GM21619 (cell line): ENCODE measurements at regions not wholly inside any gene's neighbourhood (a gene's known extent, or its start where the extent isn't known, plus 50 kb on each side); places are given as distances from the start of the nearest gene placed in this dataset.
"Not testable (repeated sequence)": the region's sequence is repeated elsewhere in the genome, so short reads cannot be mapped to it uniquely, and the experiment has no call there.

Experiments
- ATAC-seq: cut with Tn5 transposase; IDR thresholded peaks from one replicate; pipeline ENCODE4 v1.9.1; 2021; ENCODE audit not compliant: unreplicated experiment

GRCh38 chr10:9848981-9849380, 1168.7 kb upstream of the CELF2 start:
- ATAC-seq, result no peak

- ATAC-seq, result no peak
Observed at GRCh38 chr10:9850415-9850814, 1167.3 kb upstream of the CELF2 start.

- no peak for ATAC-seq
Observed at GRCh38 chr10:9851808-9852207, 1165.9 kb upstream of the CELF2 start.

GRCh38 chr10:9853405-9854355, 1164.0 kb upstream of the CELF2 start:
- no peak for ATAC-seq

GRCh38 chr10:9855451-9855850, 1162.2 kb upstream of the CELF2 start:
- not testable (repeated sequence) for ATAC-seq

GRCh38 chr10:9858816-9859215, 1158.9 kb upstream of the CELF2 start:
- ATAC-seq, result no peak

- ATAC-seq, result no peak
Observed at GRCh38 chr10:9860045-9860444, 1157.6 kb upstream of the CELF2 start.

GRCh38 chr10:9863559-9864121, 1154.0 kb upstream of the CELF2 start:
- ATAC-seq, result no peak

- ATAC-seq, result no peak
Observed at GRCh38 chr10:9868499-9868898, 1149.2 kb upstream of the CELF2 start.

GRCh38 chr10:9869205-9869604, 1148.5 kb upstream of the CELF2 start:
- ATAC-seq, result no peak

GRCh38 chr10:9869606-9870176, 1148.0 kb upstream of the CELF2 start:
- ATAC-seq, result no peak

GRCh38 chr10:9875353-9875752, 1142.3 kb upstream of the CELF2 start:
- ATAC-seq, result no peak

GRCh38 chr10:9877978-9878377, 1139.7 kb upstream of the CELF2 start:
- ATAC-seq, result no peak

GRCh38 chr10:9878383-9878782, 1139.3 kb upstream of the CELF2 start:
- ATAC-seq, result no peak

- ATAC-seq, result no peak
Observed at GRCh38 chr10:9885761-9886160, 1131.9 kb upstream of the CELF2 start.

GRCh38 chr10:9886772-9887171, 1130.9 kb upstream of the CELF2 start:
- no peak for ATAC-seq

- ATAC-seq, result no peak
Observed at GRCh38 chr10:9895453-9895852, 1122.2 kb upstream of the CELF2 start.

GRCh38 chr10:9895981-9896380, 1121.7 kb upstream of the CELF2 start:
- no peak for ATAC-seq

- ATAC-seq, result no peak
Observed at GRCh38 chr10:9898633-9899395, 1118.9 kb upstream of the CELF2 start.

GRCh38 chr10:9900751-9901150, 1116.9 kb upstream of the CELF2 start:
- no peak for ATAC-seq

GRCh38 chr10:9901971-9902370, 1115.7 kb upstream of the CELF2 start:
- no peak for ATAC-seq
